ENCODE measurements at regions not wholly inside any gene's neighbourhood (a gene's known extent, or its start where the extent isn't known, plus 50 kb on each side); places are given as distances from the start of the nearest gene placed in this dataset.

DNA sequence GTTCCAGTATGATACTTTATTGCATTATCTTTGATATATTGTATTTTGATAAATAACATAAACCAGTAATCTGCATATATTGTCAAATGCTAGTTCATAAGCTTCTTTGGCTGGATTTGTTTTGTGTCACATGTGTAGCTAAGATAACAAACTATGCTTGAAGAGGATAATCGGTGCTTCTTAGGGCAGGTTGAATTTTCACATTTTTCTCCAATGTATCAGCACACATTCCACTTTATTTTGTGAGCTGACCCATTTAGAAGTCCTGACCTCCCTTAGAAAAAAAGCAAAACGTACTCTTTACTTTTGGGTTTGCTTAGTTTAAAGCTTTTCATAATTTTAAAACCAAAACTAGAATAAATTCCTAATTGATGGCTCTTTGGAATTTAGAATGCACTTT lies 277.7 kb upstream of the DDHD1 start:
- TF ChIP-seq, protein P1, sequence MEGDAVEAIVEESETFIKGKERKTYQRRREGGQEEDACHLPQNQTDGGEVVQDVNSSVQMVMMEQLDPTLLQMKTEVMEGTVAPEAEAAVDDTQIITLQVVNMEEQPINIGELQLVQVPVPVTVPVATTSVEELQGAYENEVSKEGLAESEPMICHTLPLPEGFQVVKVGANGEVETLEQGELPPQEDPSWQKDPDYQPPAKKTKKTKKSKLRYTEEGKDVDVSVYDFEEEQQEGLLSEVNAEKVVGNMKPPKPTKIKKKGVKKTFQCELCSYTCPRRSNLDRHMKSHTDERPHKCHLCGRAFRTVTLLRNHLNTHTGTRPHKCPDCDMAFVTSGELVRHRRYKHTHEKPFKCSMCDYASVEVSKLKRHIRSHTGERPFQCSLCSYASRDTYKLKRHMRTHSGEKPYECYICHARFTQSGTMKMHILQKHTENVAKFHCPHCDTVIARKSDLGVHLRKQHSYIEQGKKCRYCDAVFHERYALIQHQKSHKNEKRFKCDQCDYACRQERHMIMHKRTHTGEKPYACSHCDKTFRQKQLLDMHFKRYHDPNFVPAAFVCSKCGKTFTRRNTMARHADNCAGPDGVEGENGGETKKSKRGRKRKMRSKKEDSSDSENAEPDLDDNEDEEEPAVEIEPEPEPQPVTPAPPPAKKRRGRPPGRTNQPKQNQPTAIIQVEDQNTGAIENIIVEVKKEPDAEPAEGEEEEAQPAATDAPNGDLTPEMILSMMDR (IDR thresholded peaks at IDR 0.05) = no peak
- no peak for TF ChIP-seq EP300 (IDR thresholded peaks at IDR 0.05)
- TF ChIP-seq POLR2A (IDR thresholded peaks at IDR 0.05) = no peak
